IMR-90 (cell line): ENCODE measurements at regions not wholly inside any gene's neighbourhood (a gene's known extent, or its start where the extent isn't known, plus 50 kb on each side); places are given as distances from the start of the nearest gene placed in this dataset.

Experiments used
- ATAC-seq: fragments of 200-7000 bp; cut with Tn5 transposase; 2 replicates; pipeline ENCODE4 v1.9.1; 2020; ENCODE audit warnings: low read depth, mild to moderate bottlenecking, moderate library complexity
- BruUV-seq: library from RNA; stranded (reverse); fragments of 400-500 nt; replicated peaks from 2 replicates; lab custom pipeline; 2021; lab: Mats Ljungman, UMichigan
- CTCF ChIA-PET: fragments of 300-600 bp; formaldehyde crosslinking; extraction: SDS; loops from one replicate; lab custom pipeline; 2021; ENCODE audit warnings: antibody characterized with exemption; lab: Yijun Ruan, JAX
- POLR2A ChIA-PET: fragments of 300-600 bp; sonication (Branson Sonifier 250); formaldehyde crosslinking; loops from one replicate; lab custom pipeline; 2022; ENCODE audit warnings: antibody characterized with exemption; ENCODE audit not compliant: unreplicated experiment; lab: Charles Lee
- DNase-seq: peaks from one replicate; pipeline ENCODE4 v3.0.0; 2013
- H2AFZ ChIP-seq: replicated peaks from 2 replicates; pipeline ENCODE3; 2013; ENCODE audit warnings: low read length, mild to moderate bottlenecking; ENCODE audit not compliant: poor library complexity
- H2AK5ac ChIP-seq: 2 replicates; pipeline ENCODE4 v1.6.1; 2013; ENCODE audit warnings: low read depth, low read length, inconsistent platforms
- H2AK9ac ChIP-seq: replicated peaks from 2 replicates; pipeline ENCODE3; 2013; ENCODE audit warnings: mild to moderate bottlenecking, low read depth, low read length, moderate library complexity; ENCODE audit not compliant: poor library complexity
- H2BK120ac ChIP-seq: 2 replicates; pipeline ENCODE4 v1.6.1; 2013; ENCODE audit warnings: low read depth, low read length, inconsistent platforms
- H2BK15ac ChIP-seq: 3 replicates; pipeline ENCODE4 v1.6.1; 2013; ENCODE audit warnings: low read depth, low read length, inconsistent platforms
- H2BK20ac ChIP-seq: 2 replicates; pipeline ENCODE4 v1.6.1; 2013; ENCODE audit warnings: low read depth, mild to moderate bottlenecking, inconsistent platforms, low read length, moderate library complexity
- H2BK5ac ChIP-seq: 2 replicates; pipeline ENCODE4 v1.6.1; 2013; ENCODE audit warnings: mild to moderate bottlenecking, low read depth, low read length, inconsistent platforms; ENCODE audit not compliant: poor library complexity, severe bottlenecking
- H3K14ac ChIP-seq: replicated peaks from 2 replicates; pipeline ENCODE4 v1.6.1; 2013; ENCODE audit warnings: low read depth, low read length, inconsistent platforms
- H3K18ac ChIP-seq: 2 replicates; pipeline ENCODE4 v1.6.1; 2013; ENCODE audit warnings: low read depth, low read length, control low read depth
- H3K23ac ChIP-seq: 2 replicates; pipeline ENCODE4 v1.6.1; 2013; ENCODE audit warnings: low read depth, low read length, inconsistent platforms
- H3K27ac ChIP-seq: 2 replicates; pipeline ENCODE4 v1.5.1; 2013; ENCODE audit warnings: mild to moderate bottlenecking, control low read depth, low read length; ENCODE audit not compliant: insufficient read depth
- H3K27me3 ChIP-seq: 2 replicates; pipeline ENCODE4 v1.6.1; 2013; ENCODE audit warnings: low read length; ENCODE audit not compliant: control insufficient read depth, insufficient read depth
- H3K36me3 ChIP-seq: 2 replicates; pipeline ENCODE4 v1.6.1; 2013; ENCODE audit warnings: low read length, mixed read lengths; ENCODE audit not compliant: control insufficient read depth, insufficient read depth
- H3K4ac ChIP-seq: 2 replicates; pipeline ENCODE4 v1.6.1; 2013; ENCODE audit warnings: low read depth, low read length, inconsistent platforms
- H3K4me1 ChIP-seq: 2 replicates; pipeline ENCODE4 v1.6.1; 2013; ENCODE audit warnings: low read length, mixed read lengths; ENCODE audit not compliant: control insufficient read depth, insufficient read depth
- H3K4me2 ChIP-seq: 2 replicates; pipeline ENCODE4 v1.6.1; 2013; ENCODE audit warnings: low read depth, mild to moderate bottlenecking, control low read depth, low read length, moderate library complexity
- H3K4me3 ChIP-seq: 2 replicates; pipeline ENCODE4 v1.5.1; 2013; ENCODE audit warnings: low read depth, mild to moderate bottlenecking, control low read depth, low read length, moderate library complexity; ENCODE audit not compliant: insufficient read depth
- H3K56ac ChIP-seq: 2 replicates; pipeline ENCODE4 v1.6.1; 2013; ENCODE audit warnings: low read length, inconsistent platforms; ENCODE audit not compliant: insufficient read depth; ENCODE audit errors: extremely low read depth
- H3K79me1 ChIP-seq, 2 experiments: 2 replicates each; pipeline ENCODE4 v1.6.1; 2013; ENCODE audit warnings: low read length in 2 of 2, inconsistent platforms in 1 of 2, low read depth in 1 of 2
- H3K9ac ChIP-seq: 2 replicates; pipeline ENCODE4 v1.6.1; 2013; ENCODE audit warnings: low read depth, low read length, control low read depth
- H3K9me1 ChIP-seq: 2 replicates; pipeline ENCODE4 v1.6.1; 2013; ENCODE audit warnings: low read length, inconsistent platforms; ENCODE audit not compliant: insufficient read depth
- H3K9me3 ChIP-seq: 2 replicates; pipeline ENCODE4 v1.6.1; 2013; ENCODE audit warnings: low read length; ENCODE audit not compliant: control insufficient read depth, insufficient read depth
- H4K20me1 ChIP-seq: 2 replicates; pipeline ENCODE4 v1.6.1; 2013; ENCODE audit warnings: low read length, inconsistent platforms; ENCODE audit not compliant: insufficient read depth
- H4K5ac ChIP-seq: 2 replicates; pipeline ENCODE4 v1.6.1; 2013; ENCODE audit warnings: mild to moderate bottlenecking, low read depth, low read length, control low read depth
- H4K8ac ChIP-seq, 2 experiments: 2 replicates each; pipeline ENCODE4 v1.6.1; 2013; ENCODE audit warnings: low read depth in 2 of 2, low read length in 2 of 2, control low read depth in 1 of 2, inconsistent platforms in 1 of 2
- H4K91ac ChIP-seq: 2 replicates; pipeline ENCODE4 v1.6.1; 2013; ENCODE audit warnings: low read depth, low read length, inconsistent platforms; ENCODE audit not compliant: insufficient read depth
- BHLHE40 ChIP-seq: fragments of 150-350 bp; IDR thresholded peaks from 2 replicates; pipeline ENCODE4 v1.6.1; 2016; ENCODE audit warnings: mild to moderate bottlenecking, low read depth, low read length
- CHD1 ChIP-seq: IDR thresholded peaks from 2 replicates; pipeline ENCODE4 v1.6.1; 2012; ENCODE audit warnings: low read depth, low read length, improper control_type of control experiment
- FOS ChIP-seq: fragments of 150-350 bp; IDR thresholded peaks from 2 replicates; pipeline ENCODE4 v1.6.1; 2016; ENCODE audit warnings: low read depth, low read length
- MAFK ChIP-seq: IDR thresholded peaks from 2 replicates; pipeline ENCODE4 v1.6.1; 2012; ENCODE audit warnings: low read depth, low read length, improper control_type of control experiment
- MAZ ChIP-seq: IDR thresholded peaks from 2 replicates; pipeline ENCODE4 v1.6.1; 2012; ENCODE audit warnings: low read depth, mild to moderate bottlenecking, low read length, improper control_type of control experiment, moderate library complexity, borderline replicate concordance
- MXI1 ChIP-seq: IDR thresholded peaks from 2 replicates; pipeline ENCODE4 v1.6.1; 2012; ENCODE audit warnings: low read depth, mild to moderate bottlenecking, low read length, moderate library complexity, borderline replicate concordance
- USF2 ChIP-seq: fragments of 150-350 bp; IDR thresholded peaks from 2 replicates; pipeline ENCODE4 v1.6.1; 2017; ENCODE audit warnings: mild to moderate bottlenecking, antibody characterized with exemption, low read length, low read depth
- WGBS, 2 experiments: methylation state at CpG; one replicate each; pipeline versions ENCODE4 v1.1.5 to v1.1.7; 2013; ENCODE audit warnings: missing lambda C conversion rate in 2 of 2; ENCODE audit not compliant: insufficient read length in 1 of 2; ENCODE audit errors: extremely low coverage in 2 of 2; 5-methylcytosine and 5-hydroxymethylcytosine counted together
- dilution Hi-C: fragments of 300-500 bp; cut with HindIII; formaldehyde crosslinking; loops from one replicate; pipeline ENCODE4 v1.14.3; 2018; ENCODE audit warnings: low sequenced_read_pairs; ENCODE audit not compliant: unreplicated experiment
- in situ Hi-C: fragments of 300-500 bp; cut with MboI; formaldehyde crosslinking; loops from 3 replicates; pipeline ENCODE4 v1.14.3; 2019; ENCODE audit warnings: low sequenced_read_pairs, inconsistent platforms, mixed read lengths
- intact Hi-C: fragments of 100-400 bp; cut with micrococcal nuclease; formaldehyde crosslinking; loops from 2 replicates; pipeline ENCODE4 v1.10.0; 2022

GRCh38 chr7:13144673-13145072 is 457.2 kb downstream of the ARL4A start:
- Histone ChIP-seq H4K20me1 (no peaks in the 10 kb centered on the region), H4K91ac (no peak overlapping the region), H2BK5ac (no peak overlapping the region), H3K4me3 (no peak overlapping the region), H3K27ac (no peak overlapping the region), H3K9me1 (no peaks in the 10 kb centered on the region), H3K23ac (no peak overlapping the region), H2BK15ac (no peak overlapping the region), H3K56ac (no peak overlapping the region; the same call in 1 of the 2 replicates), H2AK5ac (no peak overlapping the region), H2BK120ac (no peak overlapping the region), H4K8ac (no peak overlapping the region), H3K79me1 (no peaks in the 10 kb centered on the region), H3K4me2 (no peak overlapping the region), H2AK9ac (no peak overlapping the region), H3K9ac (no peak overlapping the region), H3K14ac (no peak overlapping the region), H3K4ac (no peak overlapping the region), H3K36me3 (no peaks in the 10 kb centered on the region), H2AFZ (no peak overlapping the region), H2BK20ac (no peak overlapping the region), H3K4me1 (no peaks in the 10 kb centered on the region), H3K27me3 (no peaks in the 10 kb centered on the region), H4K5ac (no peak overlapping the region), H3K18ac (no peak overlapping the region), H3K9me3 (no peaks in the 10 kb centered on the region)
- WGBS, 2 experiments: no CpG with 5 or more reads among the region's 4 CpGs
- POLR2A ChIA-PET: no interaction called here
- no peak for TF ChIP-seq MAFK
- TF ChIP-seq MXI1: no peak
- no peak for TF ChIP-seq FOS
- TF ChIP-seq BHLHE40: no peak
- no peak for TF ChIP-seq USF2
- TF ChIP-seq MAZ: no peak
- TF ChIP-seq CHD1: no peak
- in situ Hi-C loops (no loop called here), intact Hi-C loops (no loop called here), dilution Hi-C loops (no loop called here)
- CTCF ChIA-PET: interaction anchor here (0.5 to 1.1 kb wide), 3 partner anchors 10 to 107 kb away, joined by 3 read pairs; no protein-coding TSS in a partner anchor
- ATAC-seq: peak; percentile 95
- peak; percentile 81 for DNase-seq
- BruUV-seq: no TSS peak
